ENCODE measurements at regions not wholly inside any gene's neighbourhood (a gene's known extent, or its start where the extent isn't known, plus 50 kb on each side); places are given as distances from the start of the nearest gene placed in this dataset.
"Not testable (repeated sequence)": the region's sequence is repeated elsewhere in the genome, so short reads cannot be mapped to it uniquely, and the experiment has no call there.

- H3K4me1 ChIP-seq; DNase-seq (ENCODE audit: extremely low spot score in 2 of 2); H3K9me3 ChIP-seq; H3K36me3 ChIP-seq; H3K27me3 ChIP-seq; H3K4me3 ChIP-seq; H3K27ac ChIP-seq; intact Hi-C loops (cut with DNase I): not testable (repeated sequence)
Observed at GRCh38 chr6:104676679-104677078, 183.0 kb downstream of the HACE1 start.

- H3K4me3 ChIP-seq; H3K27me3 ChIP-seq; H3K27ac ChIP-seq; H3K36me3 ChIP-seq; DNase-seq (ENCODE audit: extremely low spot score in 2 of 2); intact Hi-C loops (cut with DNase I); H3K9me3 ChIP-seq; H3K4me1 ChIP-seq: not testable (repeated sequence)
Observed at GRCh38 chr6:104675161-104675560, 184.6 kb downstream of the HACE1 start.

GRCh38 chr6:104673078-104673477 is 186.6 kb downstream of the HACE1 start:
- intact Hi-C loops (cut with DNase I); H3K36me3 ChIP-seq: not testable (repeated sequence)

GRCh38 chr6:104671591-104671891 is 188.2 kb downstream of the HACE1 start:
- H3K4me1 ChIP-seq; H3K27me3 ChIP-seq; H3K36me3 ChIP-seq; intact Hi-C loops (cut with DNase I); H3K27ac ChIP-seq; H3K4me3 ChIP-seq; DNase-seq (ENCODE audit: extremely low spot score in 2 of 2); H3K9me3 ChIP-seq: not testable (repeated sequence)

More at GRCh38 chr6:104673078-104673477, 186.6 kb downstream of the HACE1 start:
- not testable (repeated sequence) for H3K4me3 ChIP-seq; DNase-seq (ENCODE audit: extremely low spot score in 2 of 2); H3K4me1 ChIP-seq; H3K27me3 ChIP-seq; H3K27ac ChIP-seq; H3K9me3 ChIP-seq

- intact Hi-C loops (cut with DNase I) = not testable (repeated sequence)
Observed at GRCh38 chr6:104670834-104671590, 188.7 kb downstream of the HACE1 start.

GRCh38 chr6:104669483-104669882 is 190.2 kb downstream of the HACE1 start:
- no peaks in the 10 kb centered on the region for H3K27me3 ChIP-seq
- no peak for DNase-seq (ENCODE audit: extremely low spot score in 2 of 2)
- H3K27ac ChIP-seq = no peak overlapping the region
- intact Hi-C loops (cut with DNase I) = no loop called here
- TF ChIP-seq CTCF (IDR thresholded peaks at IDR 0.05) = no peak
- TF ChIP-seq POLR2A (IDR thresholded peaks at IDR 0.05) = no peak
- TF ChIP-seq POLR2AphosphoS5 (IDR thresholded peaks at IDR 0.05; ENCODE audit: insufficient read depth in 1 of 2, low read depth in 1 of 2) = no peak
- no peaks in the 10 kb centered on the region for H3K4me1 ChIP-seq
- H3K36me3 ChIP-seq = no peaks in the 10 kb centered on the region
- no peaks in the 10 kb centered on the region for H3K9me3 ChIP-seq
- no peak overlapping the region for H3K4me3 ChIP-seq

More at GRCh38 chr6:104670834-104671590, 188.7 kb downstream of the HACE1 start:
- DNase-seq (ENCODE audit: extremely low spot score in 2 of 2); H3K4me3 ChIP-seq; H3K27ac ChIP-seq; H3K27me3 ChIP-seq; H3K36me3 ChIP-seq; H3K9me3 ChIP-seq; H3K4me1 ChIP-seq: not testable (repeated sequence)

- no peak overlapping the region for H3K27ac ChIP-seq
- intact Hi-C loops (cut with DNase I) = no loop called here
- H3K4me3 ChIP-seq = no peak overlapping the region
- no peaks in the 10 kb centered on the region for H3K9me3 ChIP-seq
- H3K4me1 ChIP-seq = no peaks in the 10 kb centered on the region
- H3K27me3 ChIP-seq = no peaks in the 10 kb centered on the region
- TF ChIP-seq POLR2A (IDR thresholded peaks at IDR 0.05) = no peak
- TF ChIP-seq CTCF (IDR thresholded peaks at IDR 0.05) = no peak
- no peak for TF ChIP-seq POLR2AphosphoS5 (IDR thresholded peaks at IDR 0.05; ENCODE audit: insufficient read depth in 1 of 2, low read depth in 1 of 2)
- no peak for DNase-seq (ENCODE audit: extremely low spot score in 2 of 2)
- H3K36me3 ChIP-seq = no peaks in the 10 kb centered on the region
Observed at GRCh38 chr6:104656235-104656634, 203.5 kb downstream of the HACE1 start.

- Histone ChIP-seq H3K4me3 (no peak overlapping the region), H3K9me3 (no peaks in the 10 kb centered on the region), H3K27me3 (no peaks in the 10 kb centered on the region), H3K36me3 (no peaks in the 10 kb centered on the region), H3K4me1 (no peaks in the 10 kb centered on the region), H3K27ac (no peak overlapping the region)
- TF ChIP-seq POLR2A (IDR thresholded peaks at IDR 0.05) = no peak
- TF ChIP-seq CTCF (IDR thresholded peaks at IDR 0.05) = no peak
- TF ChIP-seq POLR2AphosphoS5 (IDR thresholded peaks at IDR 0.05; ENCODE audit: insufficient read depth in 1 of 2, low read depth in 1 of 2) = no peak
- DNase-seq (ENCODE audit: extremely low spot score in 2 of 2) = no peak
- intact Hi-C loops (cut with DNase I) = no loop called here
Observed at GRCh38 chr6:104653781-104654180, 205.9 kb downstream of the HACE1 start.
